ENCODE measurements at regions not wholly inside any gene's neighbourhood (a gene's known extent, or its start where the extent isn't known, plus 50 kb on each side); places are given as distances from the start of the nearest gene placed in this dataset.
A peak's percentile ranks its signal among the peaks of the same experiment; 100 is the strongest.

- Histone ChIP-seq H3K27ac (no peak overlapping the region), H3K27me3 (replicated peaks) (no peaks in the 10 kb centered on the region), H3K4me3 (no peak overlapping the region), H3K4me1 (replicated peaks) (no peaks in the 10 kb centered on the region), H3K9me3 (replicated peaks) (no peaks in the 10 kb centered on the region; the same call in 1 of the 2 replicates), H3K36me3 (no peaks in the 10 kb centered on the region)
- DNase-seq (ENCODE audit: low read depth in 1 of 2, low spot score in 2 of 2) = no peak
Measured at GRCh38 chr10:4212111-4212630, 427.2 kb upstream of the KLF6 start.

- no peaks in the 10 kb centered on the region for H3K36me3 ChIP-seq
- no peaks in the 10 kb centered on the region; the same call in 1 of the 2 replicates for H3K9me3 ChIP-seq (replicated peaks)
- DNase-seq (ENCODE audit: low read depth in 1 of 2, low spot score in 2 of 2) = no peak
- H3K4me3 ChIP-seq = no peak overlapping the region
- no peaks in the 10 kb centered on the region for H3K4me1 ChIP-seq (replicated peaks)
- H3K27me3 ChIP-seq (replicated peaks) = no peaks in the 10 kb centered on the region
- no peak overlapping the region for H3K27ac ChIP-seq
Measured at GRCh38 chr10:4208499-4208898, 423.5 kb upstream of the KLF6 start.

GRCh38 chr10:4205113-4205512, 420.1 kb upstream of the KLF6 start:
- Histone ChIP-seq H3K27me3 (replicated peaks) (no peaks in the 10 kb centered on the region), H3K27ac (no peak overlapping the region), H3K9me3 (replicated peaks) (no peaks in the 10 kb centered on the region; the same call in 1 of the 2 replicates), H3K4me3 (no peak overlapping the region), H3K36me3 (no peaks in the 10 kb centered on the region), H3K4me1 (replicated peaks) (no peaks in the 10 kb centered on the region)
- no peak for DNase-seq (ENCODE audit: low read depth in 1 of 2, low spot score in 2 of 2)

- H3K4me3 ChIP-seq = no peak overlapping the region
- no peaks in the 10 kb centered on the region for H3K36me3 ChIP-seq
- H3K27ac ChIP-seq = no peak overlapping the region
- H3K9me3 ChIP-seq (replicated peaks) = no peaks in the 10 kb centered on the region
- no peaks in the 10 kb centered on the region for H3K4me1 ChIP-seq (replicated peaks)
- DNase-seq (ENCODE audit: low read depth in 1 of 2, low spot score in 2 of 2) = no peak
- no peaks in the 10 kb centered on the region for H3K27me3 ChIP-seq (replicated peaks)
Measured at GRCh38 chr10:4202938-4203337, 417.9 kb upstream of the KLF6 start.

GRCh38 chr10:4201866-4202825, 417.1 kb upstream of the KLF6 start:
- no peaks in the 10 kb centered on the region for H3K27me3 ChIP-seq (replicated peaks)
- H3K36me3 ChIP-seq = no peaks in the 10 kb centered on the region
- no peak overlapping the region for H3K4me3 ChIP-seq
- no peaks in the 10 kb centered on the region for H3K4me1 ChIP-seq (replicated peaks)
- no peak for DNase-seq (ENCODE audit: low read depth in 1 of 2, low spot score in 2 of 2)
- H3K9me3 ChIP-seq (replicated peaks) = no peaks in the 10 kb centered on the region
- no peak overlapping the region for H3K27ac ChIP-seq

GRCh38 chr10:4199196-4199595, 414.2 kb upstream of the KLF6 start:
- Histone ChIP-seq H3K36me3 (no peaks in the 10 kb centered on the region), H3K4me3 (no peak overlapping the region), H3K9me3 (replicated peaks) (no peaks in the 10 kb centered on the region), H3K27ac (no peak overlapping the region), H3K27me3 (replicated peaks) (no peaks in the 10 kb centered on the region), H3K4me1 (replicated peaks) (0 out of 2 replicates have a peak, but pooled peaks cover 3% of the 10 kb centered on the region)
- no peak for DNase-seq (ENCODE audit: low read depth in 1 of 2, low spot score in 2 of 2)

GRCh38 chr10:4198216-4198615, 413.2 kb upstream of the KLF6 start:
- Histone ChIP-seq H3K9me3 (replicated peaks) (no peaks in the 10 kb centered on the region), H3K4me1 (replicated peaks) (0 out of 2 replicates have a peak, but pooled peaks cover 3% of the 10 kb centered on the region), H3K4me3 (no peak overlapping the region), H3K36me3 (no peaks in the 10 kb centered on the region), H3K27ac (no peak overlapping the region), H3K27me3 (replicated peaks) (no peaks in the 10 kb centered on the region)
- DNase-seq (ENCODE audit: low read depth in 1 of 2, low spot score in 2 of 2) = no peak

- Histone ChIP-seq H3K4me3 (no peak overlapping the region), H3K27me3 (replicated peaks) (no peaks in the 10 kb centered on the region), H3K9me3 (replicated peaks) (no peaks in the 10 kb centered on the region), H3K4me1 (replicated peaks) (0 out of 2 replicates have a peak, but pooled peaks cover 3% of the 10 kb centered on the region), H3K36me3 (no peaks in the 10 kb centered on the region), H3K27ac (no peak overlapping the region)
- no peak for DNase-seq (ENCODE audit: low read depth in 1 of 2, low spot score in 2 of 2)
Measured at GRCh38 chr10:4197676-4198075, 412.7 kb upstream of the KLF6 start.

- DNase-seq (ENCODE audit: low read depth in 1 of 2, low spot score in 2 of 2) = no peak
- H3K27ac ChIP-seq = no peak overlapping the region
Measured at GRCh38 chr10:4196771-4197390, 411.9 kb upstream of the KLF6 start.

GRCh38 chr10:4196183-4196582, 411.2 kb upstream of the KLF6 start:
- H3K9me3 ChIP-seq (replicated peaks) = no peaks in the 10 kb centered on the region
- no peak for DNase-seq (ENCODE audit: low read depth in 1 of 2, low spot score in 2 of 2)
- 0 out of 2 replicates have a peak, but pooled peaks cover 3% of the 10 kb centered on the region for H3K4me1 ChIP-seq (replicated peaks)
- H3K4me3 ChIP-seq = no peak overlapping the region
- no peaks in the 10 kb centered on the region for H3K36me3 ChIP-seq
- no peaks in the 10 kb centered on the region for H3K27me3 ChIP-seq (replicated peaks)
- H3K27ac ChIP-seq = no peak overlapping the region

More at GRCh38 chr10:4196771-4197390, 411.9 kb upstream of the KLF6 start:
- Histone ChIP-seq H3K36me3 (no peaks in the 10 kb centered on the region), H3K4me3 (no peak overlapping the region), H3K4me1 (replicated peaks) (0 out of 2 replicates have a peak, but pooled peaks cover 3% of the 10 kb centered on the region), H3K9me3 (replicated peaks) (no peaks in the 10 kb centered on the region), H3K27me3 (replicated peaks) (no peaks in the 10 kb centered on the region)

GRCh38 chr10:4195213-4195612, 410.2 kb upstream of the KLF6 start:
- Histone ChIP-seq H3K36me3 (no peaks in the 10 kb centered on the region), H3K27ac (no peak overlapping the region), H3K4me3 (no peak overlapping the region), H3K27me3 (replicated peaks) (no peaks in the 10 kb centered on the region), H3K4me1 (replicated peaks) (0 out of 2 replicates have a peak, but pooled peaks cover 3% of the 10 kb centered on the region), H3K9me3 (replicated peaks) (no peaks in the 10 kb centered on the region)
- peak in 1 of 2 experiments; percentile 57 for DNase-seq (ENCODE audit: low read depth in 1 of 2, low spot score in 2 of 2)

- Histone ChIP-seq H3K36me3 (no peaks in the 10 kb centered on the region), H3K9me3 (replicated peaks) (no peaks in the 10 kb centered on the region), H3K4me1 (replicated peaks) (0 out of 2 replicates have a peak, but pooled peaks cover 3% of the 10 kb centered on the region), H3K27me3 (replicated peaks) (no peaks in the 10 kb centered on the region), H3K27ac (no peak overlapping the region), H3K4me3 (no peak overlapping the region)
- DNase-seq (ENCODE audit: low read depth in 1 of 2, low spot score in 2 of 2) = no peak
Measured at GRCh38 chr10:4194231-4194630, 409.2 kb upstream of the KLF6 start.

- Histone ChIP-seq H3K9me3 (replicated peaks) (no peaks in the 10 kb centered on the region), H3K4me1 (replicated peaks) (0 out of 2 replicates have a peak, but pooled peaks cover 3% of the 10 kb centered on the region), H3K36me3 (no peaks in the 10 kb centered on the region), H3K27me3 (replicated peaks) (no peaks in the 10 kb centered on the region), H3K27ac (no peak overlapping the region), H3K4me3 (no peak overlapping the region)
- no peak for DNase-seq (ENCODE audit: low read depth in 1 of 2, low spot score in 2 of 2)
Measured at GRCh38 chr10:4191894-4192293, 406.9 kb upstream of the KLF6 start.

- Histone ChIP-seq H3K36me3 (no peaks in the 10 kb centered on the region), H3K27ac (no peak overlapping the region), H3K4me1 (replicated peaks) (0 out of 2 replicates have a peak, but pooled peaks cover 3% of the 10 kb centered on the region), H3K4me3 (no peak overlapping the region), H3K27me3 (replicated peaks) (no peaks in the 10 kb centered on the region), H3K9me3 (replicated peaks) (no peaks in the 10 kb centered on the region)
- DNase-seq (ENCODE audit: low read depth in 1 of 2, low spot score in 2 of 2) = no peak
Measured at GRCh38 chr10:4191354-4191753, 406.3 kb upstream of the KLF6 start.
